ENCODE measurements at regions not wholly inside any gene's neighbourhood (a gene's known extent, or its start where the extent isn't known, plus 50 kb on each side); places are given as distances from the start of the nearest gene placed in this dataset.

GRCh38 chr12:94813314-94813713 is 163.0 kb upstream of the TMCC3 start:
- TF ChIP-seq CTCF (IDR thresholded peaks at IDR 0.05) (no peak), POLR2A (IDR thresholded peaks at IDR 0.05) (no peak)

Measured in suprapubic skin (tissue), 3 donors.